SH-SY5Y (cell line): ENCODE measurements at regions not wholly inside any gene's neighbourhood (a gene's known extent, or its start where the extent isn't known, plus 50 kb on each side); places are given as distances from the start of the nearest gene placed in this dataset.

Experiments used
- GATA2 ChIP-seq: IDR thresholded peaks from 2 replicates; pipeline ENCODE4 v1.6.1; 2011; ENCODE audit warnings: mild to moderate bottlenecking, low read depth, low read length
- GATA3 ChIP-seq: IDR thresholded peaks from 2 replicates; pipeline ENCODE4 v1.6.1; 2011; ENCODE audit warnings: low read depth, mild to moderate bottlenecking, low read length, moderate library complexity

DNA sequence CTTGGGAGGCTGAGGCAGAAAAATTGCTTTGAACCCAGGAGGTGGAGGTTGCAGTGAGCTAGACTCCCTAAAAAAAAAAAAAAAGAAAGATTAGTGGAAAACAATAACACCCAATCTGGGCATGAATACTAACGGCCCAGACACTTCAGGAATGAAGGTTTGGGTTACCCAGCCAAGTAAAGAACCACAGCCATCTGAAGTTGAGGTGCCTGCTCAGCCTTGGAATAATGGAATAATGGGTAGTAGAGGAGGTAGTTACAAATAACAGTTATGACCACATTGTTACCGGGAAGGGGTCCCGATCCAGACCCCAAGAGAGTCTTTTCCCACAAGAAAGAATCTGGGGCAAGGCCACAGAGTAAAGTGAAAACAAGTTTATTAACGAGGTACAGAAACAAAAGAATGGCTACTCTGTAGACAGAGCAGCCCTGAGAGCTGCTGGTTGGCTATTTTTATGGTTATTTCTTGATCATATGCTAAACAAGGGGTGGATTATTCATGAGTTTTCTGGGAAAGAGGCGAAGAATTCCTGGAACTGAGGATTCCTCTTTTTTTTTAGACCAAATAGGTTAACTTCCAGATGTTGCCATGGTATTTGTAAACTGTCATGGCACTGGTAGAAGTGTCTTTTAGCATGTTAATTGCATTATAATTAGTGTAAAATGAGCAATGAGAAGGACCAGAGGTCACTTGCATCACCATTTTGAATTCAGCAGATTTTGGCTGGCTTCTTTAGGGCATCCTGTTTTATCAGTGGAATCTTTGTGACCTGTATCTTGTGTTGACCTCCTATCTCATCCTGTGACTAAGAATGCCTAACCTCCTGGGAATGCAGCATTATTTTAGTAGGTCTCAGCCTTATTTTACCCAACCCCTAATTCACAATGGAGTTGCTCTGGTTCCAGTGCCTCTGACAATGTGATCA, 96.2 kb upstream of the HAAO start:
- TF ChIP-seq GATA3 (no peak), GATA2 (no peak)

- no peak for TF ChIP-seq GATA2
- no peak for TF ChIP-seq GATA3
These were observed 94.5 kb upstream of the HAAO start for GRCh38 chr2:42886921-42887320.

DNA sequence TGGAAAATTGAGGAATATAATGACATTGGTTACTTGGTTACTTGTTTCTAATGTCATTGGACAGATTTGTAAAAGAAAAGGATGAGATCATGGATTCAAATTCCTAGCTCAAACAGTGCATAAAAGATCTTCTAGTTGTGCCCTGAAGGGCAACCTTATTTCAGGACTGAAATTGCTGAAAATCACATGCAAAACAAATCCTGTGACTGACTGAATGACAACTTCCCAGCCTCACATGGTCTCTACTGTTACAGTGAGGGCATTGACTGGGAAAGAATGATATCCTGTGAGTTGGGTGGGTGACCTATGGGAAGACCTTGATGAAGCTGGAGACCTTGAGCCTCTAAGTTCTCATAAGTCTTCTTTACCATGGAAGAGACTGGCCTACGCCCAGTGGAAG, 90.4 kb upstream of the HAAO start:
- no peak for TF ChIP-seq GATA3
- TF ChIP-seq GATA2, result no peak

DNA sequence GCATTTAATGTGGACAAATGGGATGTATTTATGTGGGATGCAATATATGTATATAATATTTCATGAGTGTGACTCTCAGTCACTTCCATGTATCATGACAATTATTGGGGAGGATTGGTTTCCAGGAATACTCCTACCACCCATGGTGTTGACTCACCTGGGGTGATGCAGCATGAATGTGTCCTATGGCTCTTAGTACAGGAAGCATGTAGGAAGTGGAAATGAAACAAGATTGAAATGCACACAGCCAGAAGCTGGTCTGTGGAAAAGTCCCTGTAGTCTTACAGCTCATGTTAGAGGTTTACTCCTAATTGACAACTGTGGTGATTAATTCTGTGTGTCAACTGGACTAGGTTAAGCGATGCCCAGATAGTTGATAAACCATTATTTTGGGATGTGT, 89.3 kb upstream of the HAAO start:
- TF ChIP-seq GATA2, result no peak
- no peak for TF ChIP-seq GATA3

DNA sequence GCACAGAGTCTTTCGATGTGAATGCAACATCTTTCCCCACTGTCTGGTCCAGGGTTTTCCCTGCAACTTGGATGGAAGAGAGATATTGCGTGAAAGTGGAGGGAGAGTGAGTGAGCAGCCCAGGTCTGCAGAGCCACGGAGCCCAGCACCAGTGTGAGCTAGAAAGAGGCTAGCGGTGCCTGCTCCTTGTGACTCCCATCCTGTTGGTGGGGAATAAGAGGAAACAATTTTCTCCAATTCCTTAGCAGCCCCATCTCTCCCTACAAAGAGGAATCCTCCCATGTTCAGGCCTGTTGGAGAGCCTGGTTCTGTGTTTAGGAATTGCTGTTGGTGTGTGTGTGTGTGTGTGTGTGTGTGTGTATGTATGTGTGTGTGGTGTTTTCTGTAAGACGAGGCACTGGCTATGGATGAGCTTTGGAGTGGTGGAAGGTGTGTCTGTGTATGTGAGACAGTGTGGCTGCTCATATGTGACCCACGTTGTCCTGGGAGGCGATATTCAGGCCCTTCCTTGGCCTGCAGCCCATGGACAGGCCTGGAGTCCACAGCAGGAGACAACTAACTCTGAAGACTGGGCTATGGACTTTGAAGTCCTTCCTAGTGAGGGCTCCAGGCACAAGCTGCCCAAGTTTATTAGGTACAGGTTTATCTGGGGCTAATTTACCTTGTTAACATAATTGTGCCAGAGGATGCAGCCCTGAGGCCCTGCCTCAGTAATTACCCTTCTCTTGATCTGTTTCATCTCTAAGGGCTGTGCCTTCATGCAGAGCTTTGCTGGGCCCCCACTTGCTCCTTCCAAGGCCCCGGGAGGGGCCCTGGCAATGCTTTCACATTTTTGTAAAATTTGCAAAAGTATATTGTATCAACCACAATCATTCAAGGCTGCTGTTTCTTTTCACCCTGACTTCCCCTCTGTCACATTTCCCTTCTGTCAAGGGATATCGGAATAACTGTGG, 88.6 kb upstream of the HAAO start:
- TF ChIP-seq GATA2 (no peak), GATA3 (no peak)

GRCh38 chr2:42879913-42880737, 87.7 kb upstream of the HAAO start:
- TF ChIP-seq GATA3, result no peak

- TF ChIP-seq GATA3, result no peak
- no peak for TF ChIP-seq GATA2
These were observed 86.8 kb upstream of the HAAO start for GRCh38 chr2:42879121-42879705.

DNA sequence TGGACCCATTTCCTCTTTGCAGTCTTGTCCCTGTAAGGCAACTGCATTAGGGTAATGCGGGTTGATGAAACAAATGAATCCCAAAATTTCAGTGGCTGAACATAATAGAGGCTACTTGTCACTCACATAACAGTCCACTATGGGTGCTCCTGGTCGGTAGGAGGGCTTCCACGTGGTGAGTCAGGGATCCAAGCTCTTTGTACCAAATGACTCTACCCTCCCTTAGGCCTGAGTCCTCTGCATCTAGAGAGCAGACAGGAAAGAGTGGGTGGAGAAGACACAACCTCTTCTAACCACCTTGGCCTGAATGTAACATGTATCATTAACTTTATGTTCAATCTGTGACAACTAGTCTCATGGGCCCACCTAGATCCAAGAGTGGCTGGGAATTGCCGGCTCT, 86.2 kb upstream of the HAAO start:
- TF ChIP-seq GATA2, result no peak
- no peak for TF ChIP-seq GATA3

DNA sequence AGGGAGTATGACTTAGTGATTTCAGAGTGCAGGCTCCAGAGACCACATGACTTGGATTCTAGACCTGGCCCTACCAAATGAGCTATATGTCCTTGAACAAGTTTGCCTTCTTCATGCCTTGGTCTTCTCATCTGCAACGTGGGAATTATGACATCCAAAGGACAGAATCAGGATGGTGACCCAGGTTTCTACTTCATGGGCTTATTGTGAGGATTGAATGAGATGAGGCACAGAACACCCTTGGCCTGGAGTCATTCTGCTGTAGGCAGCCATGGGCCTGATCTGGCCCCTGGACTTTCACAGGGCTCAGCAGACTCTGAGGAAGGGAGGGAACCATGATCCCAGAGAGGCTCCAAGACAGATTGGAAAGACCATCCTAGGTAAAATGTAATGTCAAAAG, 85.6 kb upstream of the HAAO start:
- no peak for TF ChIP-seq GATA2
- TF ChIP-seq GATA3, result no peak

DNA sequence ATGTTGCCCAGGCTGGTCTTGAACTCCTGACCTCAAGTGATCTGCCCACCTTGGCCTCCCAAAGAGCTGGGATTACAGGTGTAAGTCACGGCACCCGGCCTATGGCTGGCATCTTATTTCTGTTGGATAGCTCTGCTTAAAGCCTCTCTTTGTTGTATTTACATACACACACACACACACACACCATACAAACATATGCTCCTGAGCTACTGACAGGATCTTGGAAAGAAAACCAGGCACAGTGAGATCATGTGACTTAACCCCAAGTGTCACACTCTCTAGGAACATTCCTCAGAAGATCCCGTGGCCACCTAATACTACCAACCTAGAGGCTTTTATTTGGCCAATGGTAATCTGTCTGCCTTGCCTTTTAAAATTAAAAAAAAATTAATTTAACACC, 85.1 kb upstream of the HAAO start:
- TF ChIP-seq GATA3 (no peak), GATA2 (no peak)

DNA sequence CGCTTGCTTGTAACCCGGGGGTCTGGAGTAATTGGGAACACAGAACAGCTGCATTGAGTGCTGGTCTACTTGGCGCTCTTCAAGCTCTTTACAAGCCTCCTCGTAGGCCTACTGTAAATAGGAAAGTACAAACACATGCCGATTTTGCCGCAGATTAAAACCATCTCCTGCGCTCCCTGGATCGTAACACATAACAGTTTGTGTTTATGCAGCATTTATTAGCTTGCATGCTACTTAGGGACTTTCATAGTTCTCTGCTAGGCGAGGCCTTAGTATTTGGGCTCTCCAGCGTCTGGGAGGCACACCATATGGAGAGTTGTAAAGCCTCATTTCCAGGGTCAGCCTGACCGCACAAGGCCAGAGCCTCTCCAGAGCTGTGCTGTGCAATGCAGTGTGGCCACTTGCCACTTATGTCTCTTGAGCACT, 84.0 kb upstream of the HAAO start:
- TF ChIP-seq GATA2, result no peak
- TF ChIP-seq GATA3, result no peak

DNA sequence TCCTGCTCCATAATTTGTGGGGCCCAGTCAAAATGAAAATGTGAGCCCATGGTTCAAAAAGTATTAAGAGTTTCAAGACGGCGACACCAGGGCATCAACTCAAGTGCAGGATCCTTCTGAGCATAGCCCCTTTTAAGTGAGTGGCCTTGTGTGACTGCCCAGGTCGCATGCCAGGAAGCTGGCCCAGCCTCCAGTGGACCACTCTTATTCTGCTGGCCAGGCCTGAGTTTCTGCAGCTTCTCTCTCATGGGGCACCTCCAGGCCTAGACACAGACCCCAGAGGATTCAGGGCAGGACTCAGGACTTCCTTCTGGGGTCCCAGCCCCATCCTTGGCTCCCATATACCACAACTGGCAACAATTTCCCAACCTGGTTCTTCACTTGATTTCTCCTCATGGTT, 83.5 kb upstream of the HAAO start:
- TF ChIP-seq GATA3, result no peak
- TF ChIP-seq GATA2, result no peak

DNA sequence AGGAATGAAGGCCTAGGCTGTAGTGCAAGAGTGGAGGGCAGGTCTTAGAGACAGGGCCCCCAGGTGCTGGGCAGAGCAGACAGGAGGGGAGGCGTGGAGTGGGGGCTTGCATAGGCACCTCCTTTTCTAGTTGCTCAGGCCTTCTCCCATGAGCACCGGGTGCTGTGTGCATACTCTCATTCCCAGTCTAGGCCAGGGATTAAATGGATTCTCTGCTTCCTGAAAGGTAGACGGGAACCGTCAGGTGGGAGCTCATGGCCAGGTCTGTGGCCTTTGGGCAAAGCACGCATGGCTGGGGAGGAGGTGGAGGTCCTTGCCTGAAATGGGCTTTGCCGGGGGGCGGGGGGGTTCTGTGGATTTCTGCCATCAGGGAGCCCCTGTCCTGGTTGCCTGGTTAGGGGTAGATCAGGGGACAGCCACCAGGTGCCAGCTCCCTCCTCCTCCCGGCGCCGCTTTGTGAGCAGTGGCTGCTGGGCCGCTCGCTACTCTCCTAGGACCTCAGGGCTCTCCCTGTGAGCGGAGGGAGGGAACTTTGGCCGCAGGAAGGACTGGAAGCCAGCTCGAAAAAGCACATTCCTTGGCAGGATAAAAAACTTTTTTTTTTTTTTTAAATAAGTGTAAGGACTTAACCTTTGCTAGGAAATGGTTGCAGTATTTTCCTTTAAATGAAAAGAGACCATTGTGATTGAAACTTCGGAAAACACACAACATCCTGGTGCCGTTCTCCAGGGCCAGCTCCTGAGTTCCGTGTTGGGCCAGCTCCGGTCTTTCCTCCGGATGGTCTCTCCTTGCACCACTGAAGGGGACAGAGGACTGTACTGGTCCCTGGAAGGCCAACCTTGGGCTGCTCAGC, 82.8 kb upstream of the HAAO start:
- TF ChIP-seq GATA3 (no peak), GATA2 (no peak)

DNA sequence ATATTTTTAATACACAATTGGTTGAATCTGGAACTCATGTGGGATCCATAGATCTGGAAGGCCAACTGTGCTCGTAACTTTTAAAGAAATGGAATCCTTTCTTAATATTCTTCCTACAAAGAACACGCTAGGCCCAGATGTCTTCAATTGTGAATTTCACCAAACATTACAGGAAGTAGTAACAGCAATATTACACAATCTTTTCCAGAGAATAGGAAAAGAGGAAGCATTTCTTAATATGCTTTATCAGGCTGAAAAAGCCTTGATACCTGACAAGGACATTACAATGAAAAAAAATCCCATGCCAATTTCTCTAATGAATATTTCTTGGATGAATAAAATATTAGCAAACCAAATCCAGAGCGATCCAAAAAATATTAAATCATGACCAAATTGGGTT, 80.3 kb upstream of the HAAO start:
- TF ChIP-seq GATA3 (no peak), GATA2 (no peak)
